Epithelial cell of esophagus (primary cell): ENCODE measurements at regions not wholly inside any gene's neighbourhood (a gene's known extent, or its start where the extent isn't known, plus 50 kb on each side); places are given as distances from the start of the nearest gene placed in this dataset.

Source experiments
- DNase-seq: peaks from one replicate; pipeline ENCODE4 v3.0.0; 2010; ENCODE audit warnings: low read depth
- H3K4me3 ChIP-seq: 2 replicates; pipeline ENCODE4 v1.5.1; 2011; ENCODE audit warnings: mild to moderate bottlenecking, low read length, control low read depth
- CTCF ChIP-seq: IDR thresholded peaks from 2 replicates; pipeline ENCODE4 v1.5.1; 2011; ENCODE audit warnings: low read depth, mild to moderate bottlenecking, low read length, control low read depth, inconsistent platforms; ENCODE audit not compliant: insufficient read depth; ENCODE audit errors: missing control alignments

- TF ChIP-seq CTCF, result no peak
- no peak for DNase-seq
Observed at GRCh38 chr12:130254461-130255276, 83.0 kb upstream of the PIWIL1 start.

GRCh38 chr12:130258863-130259262 is 78.8 kb upstream of the PIWIL1 start:
- no peak for DNase-seq
- TF ChIP-seq CTCF, result no peak

More at GRCh38 chr12:130254461-130255276, 83.0 kb upstream of the PIWIL1 start:
- H3K4me3 ChIP-seq, result no peak overlapping the region

GRCh38 chr12:130263025-130263424 is 74.7 kb upstream of the PIWIL1 start:
- TF ChIP-seq CTCF, result no peak
- DNase-seq, result no peak
- no peak overlapping the region for H3K4me3 ChIP-seq

More at GRCh38 chr12:130258863-130259262, 78.8 kb upstream of the PIWIL1 start:
- no peak overlapping the region for H3K4me3 ChIP-seq

- no peak overlapping the region for H3K4me3 ChIP-seq
- TF ChIP-seq CTCF, result no peak
- no peak for DNase-seq
Observed at GRCh38 chr12:130263996-130264395, 73.7 kb upstream of the PIWIL1 start.

GRCh38 chr12:130266751-130267150 is 70.9 kb upstream of the PIWIL1 start:
- H3K4me3 ChIP-seq, result no peak overlapping the region
- DNase-seq, result no peak
- no peak for TF ChIP-seq CTCF

- no peak overlapping the region for H3K4me3 ChIP-seq
- TF ChIP-seq CTCF, result no peak
- no peak for DNase-seq
Observed at GRCh38 chr12:130280231-130280630, 57.5 kb upstream of the PIWIL1 start.

- DNase-seq, result no peak
- H3K4me3 ChIP-seq, result no peak overlapping the region
- TF ChIP-seq CTCF, result no peak
Observed at GRCh38 chr12:130280742-130281141, 56.9 kb upstream of the PIWIL1 start.
